NOMO-1 treated with DMSO at 0.1 percent for 48 hours (cell line): ENCODE measurements at regions not wholly inside any gene's neighbourhood (a gene's known extent, or its start where the extent isn't known, plus 50 kb on each side); places are given as distances from the start of the nearest gene placed in this dataset.

Experiments used
- DNase-seq: peaks from one replicate; lab custom pipeline; 2025; ENCODE audit not compliant: unreplicated experiment; lab: John Stamatoyannopoulos, UW

- no peak for DNase-seq
Measured at GRCh38 chr12:45548426-45548825, 181.1 kb upstream of the ARID2 start.

GRCh38 chr12:45549337-45549902, 180.1 kb upstream of the ARID2 start:
- no peak for DNase-seq

GRCh38 chr12:45553204-45553603, 176.3 kb upstream of the ARID2 start:
- no peak for DNase-seq

- peak; percentile 67 for DNase-seq
Measured at GRCh38 chr12:45557016-45557415, 172.5 kb upstream of the ARID2 start.

- DNase-seq: no peak
Measured at GRCh38 chr12:45558353-45558752, 171.2 kb upstream of the ARID2 start.

GRCh38 chr12:45559537-45559936, 170.0 kb upstream of the ARID2 start:
- DNase-seq: no peak

- DNase-seq: no peak
Measured at GRCh38 chr12:45560689-45561088, 168.8 kb upstream of the ARID2 start.

GRCh38 chr12:45561488-45561887, 168.0 kb upstream of the ARID2 start:
- no peak for DNase-seq

- no peak for DNase-seq
Measured at GRCh38 chr12:45565590-45565989, 163.9 kb upstream of the ARID2 start.

- DNase-seq: no peak
Measured at GRCh38 chr12:45566257-45566656, 163.2 kb upstream of the ARID2 start.

- peak; percentile 49 for DNase-seq
Measured at GRCh38 chr12:45568808-45569207, 160.7 kb upstream of the ARID2 start.

GRCh38 chr12:45570501-45570900, 159.0 kb upstream of the ARID2 start:
- DNase-seq: no peak

- no peak for DNase-seq
Measured at GRCh38 chr12:45572114-45572513, 157.4 kb upstream of the ARID2 start.

GRCh38 chr12:45575417-45575816, 154.1 kb upstream of the ARID2 start:
- peak; percentile 64 for DNase-seq

- DNase-seq: peak; percentile 96
Measured at GRCh38 chr12:45575823-45576475, 153.6 kb upstream of the ARID2 start.

- DNase-seq: no peak
Measured at GRCh38 chr12:45577844-45578399, 151.6 kb upstream of the ARID2 start.

GRCh38 chr12:45580356-45580969, 149.0 kb upstream of the ARID2 start:
- no peak for DNase-seq

- no peak for DNase-seq
Measured at GRCh38 chr12:45581112-45581511, 148.4 kb upstream of the ARID2 start.

GRCh38 chr12:45582536-45582935, 147.0 kb upstream of the ARID2 start:
- DNase-seq: no peak

- no peak for DNase-seq
Measured at GRCh38 chr12:45582986-45583659, 146.4 kb upstream of the ARID2 start.

- DNase-seq: no peak
Measured at GRCh38 chr12:45584336-45584735, 145.2 kb upstream of the ARID2 start.
